Heart right ventricle (tissue), 16 donors: ENCODE measurements at regions not wholly inside any gene's neighbourhood (a gene's known extent, or its start where the extent isn't known, plus 50 kb on each side); places are given as distances from the start of the nearest gene placed in this dataset.

Experiments
- ATAC-seq, 8 donors: fragments of 200-7000 bp; cut with Tn5 transposase; one replicate each; pipeline ENCODE4 v1.9.1; 2020; ENCODE audit warnings: mild to moderate bottlenecking in 8 of 8, moderate library complexity in 8 of 8, moderate number of reproducible peaks in 1 of 8
- DNase-seq, 2 donors: peaks; one replicate each; pipeline ENCODE4 v3.0.0-alpha.2; 2020
- H3K27ac ChIP-seq, 10 donors: fragments of 200-600 bp; sonication (generic) in 2 of 10; one replicate each; pipeline versions ENCODE4 v1.5.0 to v1.8.0; 2020 to 2022; ENCODE audit warnings: mild to moderate bottlenecking in 3 of 10
- H3K27me3 ChIP-seq, 7 donors: fragments of 200-600 bp; one replicate each; pipeline ENCODE4 v1.8.0; 2021 to 2022; ENCODE audit warnings: mild to moderate bottlenecking in 2 of 7
- H3K36me3 ChIP-seq, 9 donors: fragments of 200-600 bp; sonication (generic) in 1 of 9; one replicate each; pipeline versions ENCODE4 v1.5.0 to v1.8.0; 2020 to 2022; ENCODE audit warnings: mild to moderate bottlenecking in 2 of 9
- H3K4me1 ChIP-seq, 9 donors: fragments of 200-600 bp; sonication (generic) in 1 of 9; one replicate each; pipeline versions ENCODE4 v1.5.0 to v1.8.0; 2020 to 2022; ENCODE audit warnings: mild to moderate bottlenecking in 4 of 9
- H3K4me3 ChIP-seq, 10 donors: fragments of 200-600 bp; sonication (generic) in 2 of 10; one replicate each; pipeline versions ENCODE4 v1.5.0 to v1.8.0; 2020 to 2022; ENCODE audit warnings: mild to moderate bottlenecking in 7 of 10, moderate library complexity in 2 of 10
- H3K9me3 ChIP-seq, 11 donors: fragments of 200-600 bp in 10 of 11; sonication (generic) in 2 of 11; one replicate each; pipeline versions ENCODE4 v1.5.0 to v1.8.0; 2013 to 2022; ENCODE audit warnings: mild to moderate bottlenecking in 2 of 11, control low read depth in 1 of 11, moderate library complexity in 1 of 11
- WGBS, 2 donors: extraction: QIAGEN DNeasy Blood & Tissue Kit; methylation state at CpG; one replicate each; pipeline ENCODE4 v1.1.7; 2013; ENCODE audit warnings: inconsistent platforms in 1 of 2; 5-methylcytosine and 5-hydroxymethylcytosine counted together
- intact Hi-C, 10 donors: fragments of 100-400 bp; cut with DNase I; formaldehyde crosslinking; loops; one replicate each; pipeline versions ENCODE4 v1.11.1 to v1.14.2; 2022
- TF ChIP-seq, protein P1 (sequence below), 9 donors: fragments of 200-600 bp; sonication (generic) in 2 of 9; IDR thresholded peaks; one replicate each; pipeline versions ENCODE4 v1.5.0 to v1.8.0; 2021 to 2022; ENCODE audit warnings: antibody characterized with exemption in 9 of 9, mild to moderate bottlenecking in 5 of 9, moderate library complexity in 1 of 9
- donor health status: Arrhythmogenic right ventricular cardiomyopathy.
- donor health status: ischemic (EF 13 %, LVEDD 7.1; RV severe dilation, severe dysfunction).
- donor health status: healthy with polysubstance abuse.
- donor health status: DM: no; HTN: yes; CAD: no.
- donor health status: DM: no; HTN: no; CAD: no.
- donor health status: ischemic (EF 25% LVEDD 6.9; RV normal size, moderate dysfunction).
- donor health status: ischemic (EF 25% LVEDD 5.7; RV mildly dilated, moderate dysfunction).
- donor health status: healthy.
- donor health status: DM: yes; HTN: yes; CAD: no.
- donor health status: Ischemic cardiomyopathy.
- donor health status: ischemic (EF 35%, LVEDD 5.7; RV mildly dilated, moderate dysfunction).
- donor health status: nonischemic (EF 11% LVEDD 7.7; RV severe dilation, severe dysfunction).
- donor health status: DM: yes; HTN: yes; CAD: no.
- donor health status: PGD.
- donor health status: ischemic (EF 29% LVEDD 5.4; RV normal size, mild dysfunction).
- donor health status: nonischemic (EF 23%, LVEDD 6.1; RV moderate dilation, normal function).

DNA sequence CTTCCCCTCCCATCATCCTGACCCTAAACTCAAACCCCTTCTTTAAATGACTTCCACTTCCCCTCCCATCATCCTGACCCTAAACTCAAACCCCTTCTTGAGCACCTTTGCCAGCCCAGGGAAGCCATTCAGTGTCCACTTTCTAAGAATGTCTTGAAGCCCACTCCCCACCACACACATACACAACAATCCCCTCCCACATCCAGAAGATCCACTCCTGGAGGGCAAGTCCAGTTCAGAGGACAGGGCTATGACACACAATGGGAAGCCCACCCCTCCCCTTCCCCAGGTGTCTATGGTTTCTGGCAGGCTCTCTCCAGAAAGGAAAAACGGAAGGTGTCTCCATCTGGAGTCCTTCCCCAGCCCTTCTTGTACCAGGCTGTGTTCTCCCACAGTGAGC is 117.1 kb downstream of the KCNA5 start:
- peaks cover 0 to 53% (median 25%) of the 10 kb centered on the region in 7 donors for H3K27me3 ChIP-seq
- no peaks in the 10 kb centered on the region for H3K4me1 ChIP-seq
- WGBS, 2 donors = 86 to 90% methylated on average over 1 of the region's 1 CpG
- no peak overlapping the region for H3K27ac ChIP-seq
- TF ChIP-seq, protein P1, sequence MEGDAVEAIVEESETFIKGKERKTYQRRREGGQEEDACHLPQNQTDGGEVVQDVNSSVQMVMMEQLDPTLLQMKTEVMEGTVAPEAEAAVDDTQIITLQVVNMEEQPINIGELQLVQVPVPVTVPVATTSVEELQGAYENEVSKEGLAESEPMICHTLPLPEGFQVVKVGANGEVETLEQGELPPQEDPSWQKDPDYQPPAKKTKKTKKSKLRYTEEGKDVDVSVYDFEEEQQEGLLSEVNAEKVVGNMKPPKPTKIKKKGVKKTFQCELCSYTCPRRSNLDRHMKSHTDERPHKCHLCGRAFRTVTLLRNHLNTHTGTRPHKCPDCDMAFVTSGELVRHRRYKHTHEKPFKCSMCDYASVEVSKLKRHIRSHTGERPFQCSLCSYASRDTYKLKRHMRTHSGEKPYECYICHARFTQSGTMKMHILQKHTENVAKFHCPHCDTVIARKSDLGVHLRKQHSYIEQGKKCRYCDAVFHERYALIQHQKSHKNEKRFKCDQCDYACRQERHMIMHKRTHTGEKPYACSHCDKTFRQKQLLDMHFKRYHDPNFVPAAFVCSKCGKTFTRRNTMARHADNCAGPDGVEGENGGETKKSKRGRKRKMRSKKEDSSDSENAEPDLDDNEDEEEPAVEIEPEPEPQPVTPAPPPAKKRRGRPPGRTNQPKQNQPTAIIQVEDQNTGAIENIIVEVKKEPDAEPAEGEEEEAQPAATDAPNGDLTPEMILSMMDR (IDR thresholded peaks at IDR 0.05) = no peak
- no peak overlapping the region for H3K4me3 ChIP-seq
- no peaks in the 10 kb centered on the region for H3K9me3 ChIP-seq
- H3K36me3 ChIP-seq = no peaks in the 10 kb centered on the region
- intact Hi-C loops = no loop called here
- ATAC-seq (no peak), DNase-seq (no peak)

DNA sequence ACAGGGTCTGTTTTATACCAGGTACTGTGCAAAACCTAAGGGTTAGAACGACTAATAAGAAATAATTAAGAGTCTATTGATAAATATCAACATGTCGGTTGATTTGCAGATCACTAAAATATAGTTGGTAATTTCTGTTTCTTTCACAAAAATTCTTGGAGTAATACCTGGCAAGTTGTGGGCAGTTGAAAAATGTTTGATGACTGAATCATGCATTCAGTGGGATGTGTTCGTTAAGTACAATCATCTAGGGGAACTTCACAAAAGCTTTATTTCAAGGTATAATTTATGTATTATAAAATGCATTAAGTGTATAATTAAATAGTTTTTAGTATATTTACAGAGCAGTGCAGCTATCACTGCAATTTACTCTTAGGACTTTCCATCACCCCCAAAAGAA is 120.0 kb downstream of the KCNA5 start:
- H3K27ac ChIP-seq = no peak overlapping the region
- DNase-seq (no peak), ATAC-seq (no peak)
- H3K9me3 ChIP-seq = no peaks in the 10 kb centered on the region
- no peaks in the 10 kb centered on the region for H3K36me3 ChIP-seq
- H3K4me3 ChIP-seq = no peak overlapping the region
- intact Hi-C loops = no loop called here
- 87 to 98% methylated on average over 3 of the region's 3 CpGs for WGBS, 2 donors
- TF ChIP-seq, protein P1 (IDR thresholded peaks at IDR 0.05) = no peak
- peaks cover 0 to 28% (median 10%) of the 10 kb centered on the region in 7 donors for H3K27me3 ChIP-seq
- peaks cover 0 to 9% (median 0%) of the 10 kb centered on the region in 9 donors for H3K4me1 ChIP-seq

DNA sequence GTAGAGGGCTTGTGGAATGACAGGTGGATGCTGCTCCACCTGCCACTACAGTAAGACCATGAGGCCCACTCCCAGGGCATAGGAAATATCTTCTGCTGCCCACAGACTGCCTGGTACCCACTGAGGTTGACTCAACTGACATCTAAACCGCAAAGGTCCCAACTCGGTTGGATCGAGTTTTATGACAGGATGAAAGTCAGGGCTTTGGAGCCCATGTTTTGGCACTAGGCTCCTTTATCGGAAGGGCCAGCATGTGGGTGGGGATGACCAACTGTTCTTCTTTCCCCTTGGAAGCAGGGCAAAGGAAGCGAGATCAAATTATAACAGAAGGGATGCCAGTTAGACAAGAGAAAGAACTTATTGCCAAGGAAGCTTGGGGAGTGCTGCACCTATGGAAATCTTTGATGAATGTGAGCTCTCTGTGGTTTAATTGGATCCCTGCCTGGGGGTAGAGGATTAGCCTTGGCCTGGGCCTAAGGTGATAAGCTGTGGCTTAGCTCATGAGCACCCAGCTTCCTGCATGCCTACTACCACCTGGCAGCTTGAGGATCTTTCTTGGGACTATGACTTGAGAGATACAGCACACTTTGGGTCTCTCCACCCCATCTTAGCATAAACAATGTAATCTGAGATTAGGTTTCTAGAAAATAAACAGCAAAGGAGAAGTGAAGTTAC is 121.8 kb downstream of the KCNA5 start:
- TF ChIP-seq, protein P1 (IDR thresholded peaks at IDR 0.05) = no peak
- H3K4me1 ChIP-seq = peaks cover 0 to 11% (median 0%) of the 10 kb centered on the region in 9 donors
- no peaks in the 10 kb centered on the region for H3K36me3 ChIP-seq
- ATAC-seq = no peak
- intact Hi-C loops = no loop called here
- WGBS, 2 donors = 76 to 96% methylated on average over 5 of the region's 5 CpGs
- DNase-seq = no peak
- peaks cover 0 to 20% (median 7%) of the 10 kb centered on the region in 7 donors for H3K27me3 ChIP-seq
- no peaks in the 10 kb centered on the region for H3K9me3 ChIP-seq
- no peak overlapping the region for H3K27ac ChIP-seq
- H3K4me3 ChIP-seq = no peak overlapping the region

DNA sequence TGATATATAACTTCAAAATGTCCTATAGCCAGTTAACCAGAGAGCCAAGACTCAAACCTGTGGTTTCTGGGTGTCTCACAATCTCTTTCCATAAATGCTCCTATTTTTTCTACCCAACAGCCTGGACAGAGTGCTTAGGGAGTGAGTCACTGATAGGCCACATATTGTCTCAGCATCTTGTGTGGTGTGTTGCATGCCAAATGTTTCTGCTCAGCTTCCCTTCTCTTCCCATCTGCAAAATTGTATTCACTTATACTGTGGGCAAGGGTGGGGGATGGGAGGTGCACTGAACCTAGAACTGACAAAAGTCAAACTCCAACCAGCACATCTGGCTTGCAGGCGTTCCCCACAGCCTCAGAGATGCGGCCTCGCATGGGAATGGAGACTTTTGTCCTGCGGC is 123.3 kb downstream of the KCNA5 start:
- peaks cover 0 to 13% (median 0%) of the 10 kb centered on the region in 7 donors for H3K27me3 ChIP-seq
- no peak overlapping the region for H3K27ac ChIP-seq
- intact Hi-C loops = no loop called here
- WGBS, 2 donors = 75 to 76% methylated on average over 4 of the region's 4 CpGs
- H3K9me3 ChIP-seq = no peaks in the 10 kb centered on the region
- ATAC-seq = no peak
- H3K36me3 ChIP-seq = no peaks in the 10 kb centered on the region
- H3K4me3 ChIP-seq = no peak overlapping the region
- TF ChIP-seq, protein P1 (IDR thresholded peaks at IDR 0.05) = no peak
- DNase-seq = no peak
- H3K4me1 ChIP-seq = peaks cover 0 to 25% (median 9%) of the 10 kb centered on the region in 9 donors
